Stomach smooth muscle (tissue), 2 donors: ENCODE measurements at regions not wholly inside any gene's neighbourhood (a gene's known extent, or its start where the extent isn't known, plus 50 kb on each side); places are given as distances from the start of the nearest gene placed in this dataset.

Experiments
- H3K27ac ChIP-seq: one replicate; pipeline ENCODE4 v1.7.0; 2013; ENCODE audit warnings: mild to moderate bottlenecking, low read length, inconsistent platforms
- H3K27me3 ChIP-seq, 2 donors: one replicate each; pipeline ENCODE4 v1.7.0; 2013; ENCODE audit warnings: low read length in 2 of 2; ENCODE audit not compliant: insufficient read depth in 2 of 2, control insufficient read depth in 1 of 2
- H3K36me3 ChIP-seq, 2 donors: one replicate each; pipeline ENCODE4 v1.7.0; 2013; ENCODE audit warnings: low read length in 2 of 2; ENCODE audit not compliant: control insufficient read depth in 2 of 2, insufficient read depth in 2 of 2
- H3K4me1 ChIP-seq: one replicate; pipeline ENCODE4 v1.7.0; 2013; ENCODE audit warnings: low read length; ENCODE audit not compliant: control insufficient read depth, insufficient read depth
- H3K4me3 ChIP-seq, 2 donors: one replicate each; pipeline ENCODE4 v1.7.0; 2013; ENCODE audit warnings: low read length in 2 of 2
- H3K9ac ChIP-seq, 2 donors: one replicate each; pipeline ENCODE4 v1.7.0; 2013; ENCODE audit warnings: low read length in 2 of 2, mild to moderate bottlenecking in 1 of 2
- H3K9me3 ChIP-seq, 2 donors: one replicate each; pipeline ENCODE4 v1.7.0; 2013; ENCODE audit warnings: low read length in 2 of 2; ENCODE audit not compliant: control insufficient read depth in 2 of 2
- donor health status: healthy.
- donor health status: Pancreatic carcinoma.

DNA sequence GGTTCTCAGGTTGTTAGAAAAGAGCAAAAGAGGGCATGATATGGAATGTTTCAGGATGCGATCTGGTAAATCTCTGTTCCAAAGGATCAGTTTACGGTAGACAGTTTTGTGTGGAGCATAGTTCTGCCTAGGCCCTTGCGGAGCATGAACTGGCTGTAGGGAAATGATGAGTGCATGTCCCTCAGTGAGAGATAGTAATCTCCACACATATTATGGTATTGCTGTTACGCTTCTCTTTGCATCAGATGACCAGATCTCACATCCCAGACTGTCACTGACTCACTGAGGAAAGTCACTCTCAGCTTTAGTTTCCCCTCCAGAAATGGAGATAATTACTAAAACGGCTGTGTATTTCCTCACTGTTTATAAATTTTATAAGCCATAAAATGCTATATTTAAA is 836.0 kb downstream of the JRKL start:
- Histone ChIP-seq H3K27ac (no peak overlapping the region), H3K9me3 (no peaks in the 10 kb centered on the region), H3K4me1 (no peaks in the 10 kb centered on the region), H3K27me3 (no peaks in the 10 kb centered on the region), H3K36me3 (no peaks in the 10 kb centered on the region), H3K9ac (no peak overlapping the region), H3K4me3 (no peak overlapping the region)

DNA sequence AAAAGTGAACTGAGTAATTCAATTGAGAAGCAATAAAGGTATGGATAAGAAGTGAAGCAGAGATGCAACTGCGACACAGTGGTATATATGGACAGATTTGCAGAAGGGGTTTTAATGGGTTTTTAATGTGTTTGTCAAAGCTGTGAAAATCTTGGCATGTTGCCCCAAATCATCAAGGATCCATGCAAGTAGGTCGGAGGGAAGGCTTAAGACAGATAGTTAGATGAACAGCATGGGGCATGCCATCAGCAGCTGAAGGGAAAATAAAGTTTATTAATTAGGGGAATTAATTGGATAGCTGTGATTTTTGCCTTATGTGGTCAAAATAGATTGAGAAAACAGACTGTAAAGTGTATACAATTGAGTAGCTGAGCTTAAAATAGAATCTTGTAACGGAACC is 840.1 kb downstream of the JRKL start:
- Histone ChIP-seq H3K9ac (no peak overlapping the region), H3K36me3 (no peaks in the 10 kb centered on the region), H3K27ac (no peak overlapping the region), H3K4me1 (no peaks in the 10 kb centered on the region), H3K4me3 (no peak overlapping the region), H3K9me3 (no peaks in the 10 kb centered on the region), H3K27me3 (no peaks in the 10 kb centered on the region)

DNA sequence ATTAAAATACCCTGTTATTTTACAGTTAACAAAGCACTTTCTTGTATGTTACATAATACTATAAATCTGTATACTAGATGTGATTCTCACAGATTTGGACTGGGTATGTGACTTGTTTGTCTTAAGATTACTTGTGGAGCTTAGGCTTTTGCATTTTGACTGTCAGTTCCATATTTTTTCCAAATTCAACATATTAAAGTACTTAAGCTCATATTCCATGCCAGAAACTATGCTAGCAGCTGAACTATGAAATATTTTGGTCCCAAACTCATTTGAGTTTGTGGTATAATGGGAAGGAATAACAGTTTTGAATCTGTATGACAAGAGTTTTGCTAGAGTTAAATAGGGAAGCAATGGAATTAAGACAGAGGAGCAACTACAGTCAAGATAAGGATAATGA is 841.4 kb downstream of the JRKL start:
- Histone ChIP-seq H3K4me3 (no peak overlapping the region), H3K9ac (no peak overlapping the region), H3K36me3 (no peaks in the 10 kb centered on the region), H3K27me3 (no peaks in the 10 kb centered on the region), H3K4me1 (no peaks in the 10 kb centered on the region), H3K9me3 (no peaks in the 10 kb centered on the region), H3K27ac (no peak overlapping the region)

DNA sequence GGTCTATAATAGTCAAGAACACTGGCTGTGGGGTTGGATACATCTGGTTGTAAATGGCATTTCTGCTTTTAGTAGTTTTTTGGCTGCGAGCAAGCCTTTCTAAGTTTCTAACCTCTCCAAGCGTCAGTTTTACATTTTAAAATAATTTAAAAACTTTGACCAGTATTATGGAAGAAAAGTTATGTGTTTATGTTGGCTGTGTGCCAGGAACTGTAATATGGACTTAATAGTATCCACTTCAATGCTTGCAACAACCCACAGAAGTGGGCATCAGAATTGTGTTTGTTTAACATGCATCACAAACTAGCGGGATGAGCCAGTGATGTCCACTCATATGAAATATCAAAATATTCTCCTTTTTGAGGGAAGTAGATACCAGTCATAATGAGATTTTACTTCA is 844.2 kb downstream of the JRKL start:
- Histone ChIP-seq H3K9me3 (no peaks in the 10 kb centered on the region), H3K27ac (no peak overlapping the region), H3K27me3 (no peaks in the 10 kb centered on the region), H3K36me3 (no peaks in the 10 kb centered on the region), H3K4me1 (no peaks in the 10 kb centered on the region), H3K4me3 (no peak overlapping the region), H3K9ac (no peak overlapping the region)

DNA sequence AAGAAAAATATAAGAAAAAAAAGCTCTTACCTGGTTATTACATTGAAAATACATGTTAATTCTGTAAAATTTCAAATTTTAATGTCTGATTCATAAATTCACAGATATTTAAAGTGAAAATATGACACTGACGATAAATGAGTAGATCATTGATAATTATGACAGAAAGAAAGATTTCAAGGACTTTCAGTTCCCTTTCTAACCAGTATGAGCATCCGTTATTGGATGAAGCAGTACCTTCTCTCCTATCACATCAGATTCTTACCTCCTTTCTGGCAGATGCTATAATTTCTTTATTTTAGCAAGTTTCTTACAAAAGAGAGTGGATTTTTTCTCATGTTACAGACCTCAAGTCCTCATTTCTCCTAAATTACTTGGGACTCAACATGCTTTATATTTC is 847.3 kb downstream of the JRKL start:
- Histone ChIP-seq H3K27me3 (no peaks in the 10 kb centered on the region), H3K27ac (no peak overlapping the region), H3K4me1 (no peaks in the 10 kb centered on the region), H3K36me3 (no peaks in the 10 kb centered on the region), H3K4me3 (no peak overlapping the region), H3K9ac (no peak overlapping the region), H3K9me3 (no peaks in the 10 kb centered on the region)

DNA sequence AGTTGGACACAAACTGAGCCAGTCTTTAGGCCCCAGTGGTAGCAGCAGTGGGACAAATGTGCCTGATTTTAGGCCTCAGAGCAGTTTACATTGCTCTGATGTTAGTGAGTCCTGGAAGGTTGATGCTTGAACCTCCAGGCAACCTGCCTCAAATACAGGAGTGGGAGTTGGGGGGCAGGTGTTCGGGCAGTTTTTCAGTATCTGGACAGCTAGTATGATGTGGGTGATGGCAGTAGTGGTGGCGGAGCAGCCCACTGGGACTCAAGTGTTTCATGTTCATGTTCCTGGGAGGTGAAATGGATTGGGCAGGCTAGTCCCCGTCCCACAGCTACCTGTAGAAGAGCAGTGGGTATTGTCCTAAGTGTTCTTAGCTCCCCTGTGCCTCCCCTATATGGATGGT is 857.8 kb downstream of the JRKL start:
- Histone ChIP-seq H3K4me1 (no peaks in the 10 kb centered on the region), H3K36me3 (no peaks in the 10 kb centered on the region), H3K9me3 (no peaks in the 10 kb centered on the region), H3K9ac (no peak overlapping the region), H3K27ac (no peak overlapping the region), H3K27me3 (no peaks in the 10 kb centered on the region), H3K4me3 (no peak overlapping the region)

DNA sequence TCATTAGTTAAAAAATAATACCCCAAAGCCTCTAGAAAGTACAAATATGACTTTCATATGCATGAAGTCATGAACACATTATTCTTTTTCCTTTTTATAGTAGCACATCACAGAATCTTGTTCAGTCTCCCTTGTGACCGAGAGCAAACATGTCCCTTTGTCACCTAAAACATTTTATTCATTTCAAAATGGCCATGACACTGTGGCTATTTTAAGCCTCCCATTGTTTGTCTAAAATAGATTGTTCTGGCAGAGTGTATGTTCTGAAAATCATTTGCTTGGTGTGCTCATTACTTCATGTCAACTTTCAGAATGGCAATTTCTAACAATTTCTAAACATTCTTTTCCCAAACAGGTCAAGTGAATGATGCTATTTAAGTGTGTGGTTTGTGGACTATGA is 865.0 kb downstream of the JRKL start:
- no peak overlapping the region for H3K27ac ChIP-seq
- no peaks in the 10 kb centered on the region for H3K9me3 ChIP-seq

DNA sequence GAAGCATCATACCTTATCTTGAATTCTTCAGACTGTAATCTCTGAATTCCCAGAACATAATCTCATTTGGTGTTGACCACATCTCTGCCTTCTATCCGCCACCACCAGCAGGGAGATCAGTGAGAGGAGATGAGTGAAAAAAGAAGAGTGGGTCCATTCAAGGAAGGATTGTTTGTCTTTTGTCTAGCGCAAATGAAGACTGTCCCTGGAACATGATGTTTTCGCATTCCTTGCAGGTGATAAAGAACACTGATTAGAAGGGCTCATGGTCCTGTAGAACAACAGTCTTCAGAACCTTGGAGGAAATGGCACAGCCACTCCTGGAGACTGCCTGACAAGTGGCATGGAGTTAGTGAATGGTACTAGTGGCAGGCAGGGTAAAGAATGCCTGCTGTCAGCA is 869.6 kb downstream of the JRKL start:
- Histone ChIP-seq H3K9ac (no peak overlapping the region), H3K36me3 (no peaks in the 10 kb centered on the region), H3K4me3 (no peak overlapping the region), H3K27ac (no peak overlapping the region), H3K9me3 (no peaks in the 10 kb centered on the region), H3K27me3 (no peaks in the 10 kb centered on the region), H3K4me1 (no peaks in the 10 kb centered on the region)

More for the DNA sequence above, 865.0 kb downstream of the JRKL start:
- H3K36me3 ChIP-seq, result no peaks in the 10 kb centered on the region
- no peaks in the 10 kb centered on the region for H3K27me3 ChIP-seq
- H3K9ac ChIP-seq, result no peak overlapping the region
- H3K4me1 ChIP-seq, result no peaks in the 10 kb centered on the region
- no peak overlapping the region for H3K4me3 ChIP-seq

DNA sequence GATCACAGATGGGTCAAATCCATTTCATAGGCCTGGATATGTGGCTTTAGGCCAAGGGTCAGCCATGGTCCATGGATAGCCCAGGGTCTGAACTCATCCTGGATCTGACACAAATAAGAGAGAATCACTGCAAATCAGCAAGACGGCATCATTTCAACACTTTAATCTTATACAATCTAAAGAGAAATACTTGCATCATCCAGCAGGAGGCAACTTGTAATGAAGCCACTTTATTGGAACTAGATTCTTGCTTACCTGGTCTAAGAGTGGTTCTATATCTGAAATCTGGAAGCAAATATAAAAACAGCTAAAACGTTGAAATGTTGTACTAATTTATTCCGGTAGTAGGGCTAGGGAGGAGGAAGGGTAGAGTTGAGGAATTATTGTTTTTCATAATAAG is 870.1 kb downstream of the JRKL start:
- Histone ChIP-seq H3K4me1 (no peaks in the 10 kb centered on the region), H3K9ac (no peak overlapping the region)

DNA sequence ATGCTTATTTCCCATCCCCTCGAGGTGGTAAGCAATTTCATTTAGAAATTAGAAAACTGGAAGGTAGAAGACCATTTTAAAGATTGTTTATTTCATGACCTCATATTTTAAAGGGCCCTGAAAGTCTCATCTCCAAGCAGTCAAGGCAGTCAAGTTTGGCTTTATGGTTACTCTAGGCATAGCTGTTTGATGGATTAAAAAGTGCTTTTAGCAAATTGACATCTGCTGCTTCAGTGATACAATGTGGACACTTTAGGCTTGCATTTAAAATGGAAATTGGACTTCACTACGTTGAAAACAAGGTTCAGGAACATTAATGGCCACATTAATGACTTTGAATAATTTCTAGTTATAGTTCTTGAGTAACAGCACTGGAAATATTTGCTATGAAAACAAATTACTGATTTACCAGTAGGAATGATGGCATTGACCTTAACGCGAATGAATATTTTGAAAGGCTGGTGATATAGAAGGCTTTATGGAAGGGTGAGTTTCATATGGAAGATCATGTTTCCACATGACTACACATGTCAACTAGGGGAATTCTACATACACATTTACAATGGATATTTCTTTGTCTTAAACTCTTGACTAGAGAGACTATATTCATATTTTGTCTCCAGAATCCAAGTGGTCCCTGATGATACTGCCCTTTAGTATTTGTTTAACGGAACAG is 873.5 kb downstream of the JRKL start:
- Histone ChIP-seq H3K9ac (no peak overlapping the region), H3K4me3 (no peak overlapping the region), H3K27ac (no peak overlapping the region), H3K4me1 (no peaks in the 10 kb centered on the region), H3K9me3 (no peaks in the 10 kb centered on the region), H3K27me3 (no peaks in the 10 kb centered on the region), H3K36me3 (no peaks in the 10 kb centered on the region)

More for the DNA sequence above, 870.1 kb downstream of the JRKL start:
- H3K9me3 ChIP-seq, result no peaks in the 10 kb centered on the region
- H3K36me3 ChIP-seq, result no peaks in the 10 kb centered on the region
- no peak overlapping the region for H3K4me3 ChIP-seq
- no peak overlapping the region for H3K27ac ChIP-seq
- no peaks in the 10 kb centered on the region for H3K27me3 ChIP-seq

DNA sequence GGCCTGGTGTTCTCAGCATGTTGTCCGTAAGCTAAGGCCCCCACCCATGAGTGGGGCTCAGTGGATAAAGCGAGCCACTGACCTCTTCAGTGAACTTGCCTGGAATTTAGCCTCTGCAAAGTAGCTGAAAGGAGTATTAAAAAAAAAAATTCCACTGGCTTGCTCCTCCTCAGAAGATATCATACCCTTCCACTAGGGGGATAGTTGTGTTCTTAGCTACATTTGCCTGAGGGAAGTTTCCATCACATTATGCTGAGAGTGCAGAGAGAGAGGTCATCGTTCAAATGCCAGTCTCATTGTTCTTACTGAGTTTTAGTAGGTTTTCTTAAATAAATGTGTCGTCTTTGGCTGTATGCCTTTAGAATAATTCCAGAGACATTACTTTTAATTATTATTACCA is 879.7 kb downstream of the JRKL start:
- Histone ChIP-seq H3K4me3 (no peak overlapping the region), H3K9me3 (peaks cover 0 to 10% of the 10 kb centered on the region in 2 donors), H3K36me3 (no peaks in the 10 kb centered on the region), H3K9ac (no peak overlapping the region), H3K4me1 (no peaks in the 10 kb centered on the region), H3K27ac (no peak overlapping the region), H3K27me3 (no peaks in the 10 kb centered on the region)
